ENCODE measurements at regions not wholly inside any gene's neighbourhood (a gene's known extent, or its start where the extent isn't known, plus 50 kb on each side); places are given as distances from the start of the nearest gene placed in this dataset.
"Not testable (repeated sequence)": the region's sequence is repeated elsewhere in the genome, so short reads cannot be mapped to it uniquely, and the experiment has no call there.

GRCh38 chr2:113826346-113827285, 63.3 kb upstream of the ACTR3 start:
- WGBS, result 60% methylated on average over 4 of the region's 4 CpGs
- no peak overlapping the region for H3K27ac ChIP-seq (replicated peaks in 1 of 4)
- intact Hi-C loops (cut with DNase I), result no loop called here

GRCh38 chr2:113823716-113824595, 65.9 kb upstream of the ACTR3 start:
- Histone ChIP-seq H3K27me3 (no peaks in the 10 kb centered on the region), H3K27ac (replicated peaks in 1 of 4) (no peak overlapping the region), H3K4me1 (peaks cover 4 to 7% (median 4%) of the 10 kb centered on the region in 4 donors), H3K36me3 (no peaks in the 10 kb centered on the region), H3K9me3 (no peaks in the 10 kb centered on the region), H3K4me3 (no peak overlapping the region)
- no peak for DNase-seq (ENCODE audit: extremely low spot score)
- intact Hi-C loops (cut with DNase I), result no loop called here
- 86% methylated on average over 4 of the region's 4 CpGs for WGBS
- no peak for TF ChIP-seq EP300 (IDR thresholded peaks at IDR 0.05)
- TF ChIP-seq CTCF (IDR thresholded peaks at IDR 0.05), result no peak
- no peak for TF ChIP-seq POLR2AphosphoS5 (IDR thresholded peaks at IDR 0.05)
- TF ChIP-seq POLR2A (IDR thresholded peaks at IDR 0.05; ENCODE audit: low read depth), result no peak

More at GRCh38 chr2:113826346-113827285, 63.3 kb upstream of the ACTR3 start:
- Histone ChIP-seq H3K36me3 (no peaks in the 10 kb centered on the region), H3K27me3 (no peaks in the 10 kb centered on the region), H3K4me1 (no peaks in the 10 kb centered on the region), H3K4me3 (no peak overlapping the region), H3K9me3 (no peaks in the 10 kb centered on the region)
- no peak for TF ChIP-seq CTCF (IDR thresholded peaks at IDR 0.05)
- no peak for DNase-seq (ENCODE audit: extremely low spot score)

- no peak for DNase-seq (ENCODE audit: extremely low spot score)
- peaks cover 12 to 20% (median 17%) of the 10 kb centered on the region in 4 donors for H3K4me1 ChIP-seq
- WGBS, result 83% methylated on average over 7 of the region's 7 CpGs
- intact Hi-C loops (cut with DNase I), result no loop called here
- TF ChIP-seq EP300 (IDR thresholded peaks at IDR 0.05), result no peak
- no peak for TF ChIP-seq POLR2A (IDR thresholded peaks at IDR 0.05; ENCODE audit: low read depth)
- no peak for TF ChIP-seq CTCF (IDR thresholded peaks at IDR 0.05)
- TF ChIP-seq POLR2AphosphoS5 (IDR thresholded peaks at IDR 0.05), result no peak
- no peaks in the 10 kb centered on the region for H3K27me3 ChIP-seq
- H3K4me3 ChIP-seq, result no peak overlapping the region
- H3K27ac ChIP-seq (replicated peaks in 1 of 4), result no peak overlapping the region
- H3K36me3 ChIP-seq, result no peaks in the 10 kb centered on the region
- no peaks in the 10 kb centered on the region for H3K9me3 ChIP-seq
These were observed 65.8 kb upstream of the SLC35F5 start for GRCh38 chr2:113822087-113822815.

- peak overlapping the region; percentile 68 to 77 (median 70) for H3K27ac ChIP-seq (replicated peaks in 1 of 4)
- peaks cover 12 to 20% (median 17%) of the 10 kb centered on the region in 4 donors for H3K4me1 ChIP-seq
- no peaks in the 10 kb centered on the region for H3K27me3 ChIP-seq
- peak overlapping the region in 3 of 4 donors; percentile 1 to 29 (median 27) for H3K4me3 ChIP-seq
- 17% methylated on average over 10 of the region's 10 CpGs for WGBS
- no peaks in the 10 kb centered on the region for H3K36me3 ChIP-seq
- no peak for DNase-seq (ENCODE audit: extremely low spot score)
- H3K9me3 ChIP-seq, result no peaks in the 10 kb centered on the region
- TF ChIP-seq EP300 (IDR thresholded peaks at IDR 0.05) (no peak), POLR2AphosphoS5 (IDR thresholded peaks at IDR 0.05) (peak; percentile 79 to 83)
- intact Hi-C loops (cut with DNase I), result loop anchor here (5.0 kb wide), 2 partner anchors 56 to 69 kb away; no protein-coding TSS in a partner anchor
These were observed 62.0 kb upstream of the SLC35F5 start for GRCh38 chr2:113818382-113818951.

GRCh38 chr2:113813396-113813795, 57.0 kb upstream of the SLC35F5 start:
- 86% methylated on average over 3 of the region's 3 CpGs for WGBS
- H3K27ac ChIP-seq (replicated peaks in 1 of 4); H3K9me3 ChIP-seq; intact Hi-C loops (cut with DNase I); DNase-seq (ENCODE audit: extremely low spot score); H3K4me1 ChIP-seq; H3K27me3 ChIP-seq; H3K36me3 ChIP-seq; H3K4me3 ChIP-seq: not testable (repeated sequence)
